ENCODE measurements at regions not wholly inside any gene's neighbourhood (a gene's known extent, or its start where the extent isn't known, plus 50 kb on each side); places are given as distances from the start of the nearest gene placed in this dataset.

DNA sequence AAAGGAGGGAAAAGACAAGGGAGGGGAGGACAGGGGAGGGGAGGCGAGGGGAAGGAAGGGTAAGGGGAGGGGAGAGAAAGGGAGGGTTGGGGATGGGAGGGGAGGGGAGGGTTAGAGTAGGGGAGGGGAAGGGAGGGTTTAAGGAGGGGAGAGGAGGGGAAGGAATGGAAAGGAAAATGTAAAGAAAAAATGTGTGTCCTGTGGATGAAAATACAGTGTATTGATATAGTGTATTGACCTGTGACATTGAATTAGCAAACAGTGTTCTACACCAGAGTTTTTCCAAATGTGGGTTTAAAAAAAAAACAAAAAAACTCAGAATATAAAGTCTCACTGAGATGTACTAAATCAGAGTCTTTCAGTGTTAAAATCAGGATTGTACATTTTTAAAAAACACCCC is 1279.8 kb upstream of the ADGRL2 start:
- DNase-seq (ENCODE audit: low spot score): no peak

DNA sequence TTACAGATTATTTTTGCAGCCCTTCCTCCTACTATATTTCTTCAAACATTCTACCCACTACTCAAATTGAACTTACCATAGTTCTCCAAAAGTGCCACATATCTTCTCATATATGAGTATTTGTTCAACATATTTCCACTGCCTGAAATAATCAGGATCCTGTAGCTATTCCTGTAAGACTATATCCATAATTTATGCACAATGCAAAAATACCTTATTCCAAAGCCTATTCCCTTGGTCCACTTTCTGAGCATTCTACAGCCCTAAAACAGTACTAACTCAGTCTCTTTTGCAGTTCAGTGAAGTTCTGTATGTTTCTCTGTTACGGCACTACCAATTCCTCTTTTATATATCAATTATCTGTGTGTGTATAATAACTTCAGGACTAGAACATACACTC is 1283.7 kb upstream of the ADGRL2 start:
- no peak for DNase-seq (ENCODE audit: low spot score)

GRCh38 chr1:80509965-80510522 is 1290.7 kb upstream of the ADGRL2 start:
- no peak for DNase-seq (ENCODE audit: low spot score)

DNA sequence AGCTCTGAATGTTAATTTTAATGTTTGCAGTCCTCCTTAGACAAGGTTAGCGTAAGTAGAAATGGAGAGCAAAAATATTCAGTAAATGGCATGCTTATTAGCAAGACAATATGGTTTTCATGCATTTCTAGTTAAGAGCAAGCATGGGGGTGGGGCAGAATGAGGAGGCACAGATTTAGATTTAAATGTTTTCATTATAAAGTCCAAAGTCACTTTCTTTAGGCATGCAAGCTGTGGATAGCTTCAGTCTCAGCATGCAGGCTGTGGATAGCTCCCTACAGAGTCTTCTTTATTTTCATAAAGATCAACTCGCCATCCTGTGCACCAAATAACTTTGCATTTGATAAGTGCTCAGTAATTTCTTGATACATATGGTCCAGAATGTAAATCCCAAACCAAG is 1294.5 kb upstream of the ADGRL2 start:
- no peak for DNase-seq (ENCODE audit: low spot score)

GRCh38 chr1:80498673-80499072 is 1302.1 kb upstream of the ADGRL2 start:
- DNase-seq (ENCODE audit: low spot score): no peak

DNA sequence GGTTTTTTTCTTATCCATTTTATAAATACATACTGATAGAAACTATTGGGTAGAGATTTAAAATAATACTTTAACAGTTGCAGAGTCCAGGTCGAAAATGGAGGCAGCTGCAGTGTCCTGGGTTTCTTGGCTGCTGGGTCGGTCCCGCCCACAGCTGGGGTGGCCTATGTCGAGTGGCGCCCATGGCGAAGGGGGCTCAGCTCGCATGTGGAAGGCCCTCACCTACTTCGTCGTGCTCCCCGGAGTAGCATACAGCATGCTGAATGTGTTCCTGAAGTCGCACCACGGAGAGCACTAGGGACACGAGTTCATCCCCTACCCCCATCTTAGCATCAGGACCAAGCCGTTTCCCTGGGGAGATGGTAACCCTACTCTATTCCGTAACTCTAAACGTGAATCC is 1304.9 kb upstream of the ADGRL2 start:
- no peak for DNase-seq (ENCODE audit: low spot score)

GRCh38 chr1:80472145-80472544 is 1328.6 kb upstream of the ADGRL2 start:
- DNase-seq (ENCODE audit: low spot score): no peak

- no peak for DNase-seq (ENCODE audit: low spot score)
These were observed 1332.4 kb upstream of the ADGRL2 start for GRCh38 chr1:80468356-80468755.

DNA sequence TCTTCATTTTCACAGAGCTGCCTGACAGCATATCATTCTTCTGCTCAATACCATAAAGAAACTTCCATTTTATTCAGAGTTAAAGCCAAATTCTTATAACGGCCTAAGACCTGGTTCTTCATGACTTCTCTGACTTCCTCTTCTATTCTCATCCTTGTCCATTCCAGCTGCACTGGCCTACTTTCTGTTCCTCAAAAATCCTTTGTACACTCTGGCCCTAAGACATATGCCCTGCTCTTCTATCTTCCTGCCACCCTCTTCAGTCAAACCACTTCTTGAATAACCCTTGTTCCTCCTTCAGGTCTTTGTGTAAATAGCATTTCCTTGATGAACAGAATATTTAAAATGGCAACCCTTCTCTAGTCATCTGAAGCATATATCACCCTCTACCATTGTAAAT is 1338.7 kb upstream of the ADGRL2 start:
- no peak for DNase-seq (ENCODE audit: low spot score)

GRCh38 chr1:80457409-80457808 is 1343.3 kb upstream of the ADGRL2 start:
- DNase-seq (ENCODE audit: low spot score): no peak

GRCh38 chr1:80453775-80454174 is 1347.0 kb upstream of the ADGRL2 start:
- no peak for DNase-seq (ENCODE audit: low spot score)

GRCh38 chr1:80450711-80451110 is 1350.0 kb upstream of the ADGRL2 start:
- no peak for DNase-seq (ENCODE audit: low spot score)

- no peak for DNase-seq (ENCODE audit: low spot score)
These were observed 1352.7 kb upstream of the ADGRL2 start for GRCh38 chr1:80448081-80448480.

DNA sequence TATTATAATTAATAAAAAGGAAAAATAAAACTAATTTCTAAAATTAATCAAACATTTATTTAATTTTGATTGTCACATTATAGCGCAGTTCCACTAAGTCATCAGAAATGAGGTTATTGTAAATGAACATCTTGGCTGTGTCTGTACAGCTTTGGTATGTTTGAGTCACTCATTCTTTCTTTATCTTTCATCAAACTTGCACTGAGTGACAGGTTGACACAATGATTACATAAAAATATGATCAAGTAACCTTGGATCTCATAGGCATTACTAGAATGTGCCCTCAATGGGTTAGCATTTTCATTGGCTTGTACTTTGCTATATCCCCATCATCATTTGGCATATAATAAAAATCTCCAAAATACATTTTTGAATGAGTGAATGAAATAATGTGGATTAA is 1353.2 kb upstream of the ADGRL2 start:
- no peak for DNase-seq (ENCODE audit: low spot score)

- no peak for DNase-seq (ENCODE audit: low spot score)
These were observed 1355.7 kb upstream of the ADGRL2 start for GRCh38 chr1:80445033-80445432.

DNA sequence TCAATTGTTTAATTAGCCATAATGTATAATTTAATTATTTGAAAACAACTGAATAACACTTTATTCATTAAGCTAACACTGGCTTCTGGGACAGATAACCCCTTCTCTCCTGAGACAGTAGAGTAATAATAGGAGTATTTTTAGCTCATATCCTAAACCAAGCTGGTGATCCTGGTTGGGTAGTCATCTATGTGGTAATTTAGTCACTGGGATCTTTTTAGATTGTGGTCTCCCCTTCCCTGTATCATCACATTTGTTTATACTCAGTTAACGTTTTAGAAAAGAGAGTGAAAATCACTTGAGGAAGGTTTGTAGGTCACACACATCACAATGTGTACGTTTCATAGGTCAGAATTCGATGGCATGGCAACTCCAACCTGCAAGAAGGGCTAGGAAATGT is 1356.6 kb upstream of the ADGRL2 start:
- DNase-seq (ENCODE audit: low spot score): no peak

DNA sequence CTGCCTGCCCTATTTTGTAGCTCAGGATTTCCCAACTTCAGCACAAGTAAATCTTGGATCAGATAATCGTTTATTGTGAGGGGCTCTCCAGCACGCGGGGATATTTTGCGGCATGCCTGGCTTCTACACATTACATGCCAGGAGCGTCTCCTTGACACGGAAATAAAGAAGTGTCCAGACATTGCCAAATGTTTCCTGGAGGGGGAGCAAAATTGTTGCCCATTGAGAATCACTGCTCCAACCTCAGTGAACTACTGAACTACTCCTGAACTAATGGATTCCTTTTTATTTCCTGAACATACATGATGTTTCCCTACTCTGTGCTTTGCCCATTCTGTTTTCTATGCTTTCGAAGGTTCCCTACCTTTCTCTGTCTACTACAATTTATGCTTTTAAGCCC is 1359.1 kb upstream of the ADGRL2 start:
- no peak for DNase-seq (ENCODE audit: low spot score)

GRCh38 chr1:80436851-80437250 is 1363.9 kb upstream of the ADGRL2 start:
- DNase-seq (ENCODE audit: low spot score): no peak

DNA sequence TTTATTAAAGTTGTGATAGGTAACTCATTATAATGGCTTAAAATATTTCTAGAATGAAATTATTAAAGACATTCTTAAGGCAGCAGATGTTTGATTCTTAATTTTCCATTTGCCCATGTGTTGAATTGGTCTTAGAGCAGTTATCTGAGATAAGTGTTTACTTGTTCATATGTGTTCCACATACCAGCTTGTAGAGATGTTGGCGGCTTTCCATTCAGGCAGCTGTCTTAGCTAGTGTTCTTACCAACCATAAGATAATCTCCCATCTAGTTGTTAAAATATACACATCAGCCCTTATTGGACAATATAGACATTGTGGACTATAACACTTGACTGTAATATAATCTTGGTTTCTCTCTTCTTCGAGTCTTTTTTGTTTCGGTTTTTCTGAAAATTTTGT is 1372.9 kb upstream of the ADGRL2 start:
- no peak for DNase-seq (ENCODE audit: low spot score)

DNA sequence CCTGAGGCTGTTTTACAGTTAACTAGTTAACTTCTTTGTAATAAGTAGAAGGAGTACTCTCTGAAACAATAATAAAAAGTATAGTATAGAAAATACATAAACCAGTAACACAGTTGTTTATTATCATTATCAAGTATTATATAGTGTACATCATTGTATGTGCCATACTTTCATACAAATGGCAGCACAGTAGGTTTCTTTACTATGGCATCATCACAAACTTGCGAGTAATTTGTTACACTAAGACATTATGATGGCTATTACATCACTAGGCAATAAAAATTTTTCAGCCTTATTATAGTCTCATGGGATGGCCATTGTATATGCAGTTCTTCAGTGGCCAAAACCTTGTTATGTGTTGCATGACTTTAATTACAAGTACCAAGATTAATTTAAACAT is 1376.5 kb upstream of the ADGRL2 start:
- DNase-seq (ENCODE audit: low spot score): no peak

DNA sequence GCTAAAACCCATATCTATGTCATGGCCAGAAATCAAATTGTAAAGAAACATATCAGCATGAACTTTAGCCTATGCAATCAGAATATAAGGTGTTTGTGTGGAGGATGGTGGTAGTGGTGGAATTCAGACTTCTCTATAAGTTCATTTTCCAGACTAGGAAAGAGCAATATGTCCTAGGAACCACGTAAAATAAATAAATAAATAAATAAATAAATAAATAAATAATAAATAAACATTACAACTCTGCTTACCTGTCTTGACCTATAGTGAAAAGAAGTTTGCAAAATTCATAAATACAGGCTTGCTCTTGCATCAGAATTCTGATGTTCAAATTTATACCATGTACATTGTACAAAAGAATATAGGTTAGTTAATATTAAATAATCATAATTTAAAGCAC is 1382.6 kb upstream of the ADGRL2 start:
- DNase-seq (ENCODE audit: low spot score): no peak

GRCh38 chr1:80417671-80418070 is 1383.1 kb upstream of the ADGRL2 start:
- no peak for DNase-seq (ENCODE audit: low spot score)

DNA sequence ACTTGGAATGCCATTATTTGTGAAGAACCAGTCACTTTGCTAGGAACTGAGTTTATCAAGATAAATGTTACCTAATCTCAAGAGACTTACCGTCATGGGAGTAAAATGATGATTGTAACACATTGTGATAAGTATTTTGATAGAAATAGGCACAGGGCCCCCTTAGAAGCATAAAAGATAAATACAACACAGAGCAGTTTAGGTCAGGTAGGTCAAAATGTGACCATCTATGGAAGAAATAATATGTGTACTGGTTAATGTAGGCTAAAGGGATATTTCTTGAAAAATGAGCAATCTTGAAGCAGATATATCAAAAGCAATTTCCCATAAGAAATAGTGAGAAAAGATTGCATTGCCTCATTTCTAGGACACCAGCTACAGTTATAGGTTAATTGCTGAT is 1386.8 kb upstream of the ADGRL2 start:
- no peak for DNase-seq (ENCODE audit: low spot score)

- no peak for DNase-seq (ENCODE audit: low spot score)
These were observed 1390.5 kb upstream of the ADGRL2 start for GRCh38 chr1:80410233-80410632.

DNA sequence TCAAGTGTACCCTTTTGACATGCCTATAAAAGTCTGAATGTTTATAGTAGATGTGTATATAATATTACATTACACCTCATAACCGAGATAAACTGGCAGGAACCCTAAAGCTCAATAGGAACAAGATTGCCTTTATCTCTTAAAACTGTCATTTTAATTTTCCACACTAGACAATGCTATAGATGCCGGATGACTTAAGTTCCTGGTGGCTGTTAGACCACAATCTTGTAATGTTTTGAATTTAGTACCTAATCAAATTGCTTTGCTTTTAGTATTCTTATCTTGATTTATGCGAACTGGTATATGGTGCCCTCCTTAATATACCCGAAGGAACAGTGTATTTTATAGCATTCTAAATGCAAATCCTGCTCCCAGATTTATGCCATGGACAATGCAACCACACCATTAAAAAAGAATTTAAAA is 1397.0 kb upstream of the ADGRL4 start:
- no peak for DNase-seq (ENCODE audit: low spot score)

All from activated CD4-positive, alpha-beta T cell treated with anti-CD3 and anti-CD28 coated beads, Interleukin-2, Interleukin-4, amounts not matched to agents 100 ng/mL and 50 ng/mL, durations not matched to agents 16 hours and 8 hours (primary cell).